RWPE1 (cell line): ENCODE measurements at regions not wholly inside any gene's neighbourhood (a gene's known extent, or its start where the extent isn't known, plus 50 kb on each side); places are given as distances from the start of the nearest gene placed in this dataset.

ENCODE experiments used
- CTCF ChIA-PET: fragments of 350-600 bp; sonication (Branson Sonifier 250); formaldehyde crosslinking; extraction: SDS; loops from one replicate; lab custom pipeline; 2021; lab: Yijun Ruan, JAX
- POLR2A ChIA-PET: fragments of 400-600 bp; formaldehyde crosslinking; extraction: SDS; loops from one replicate; lab custom pipeline; 2020; ENCODE audit warnings: antibody characterized with exemption; ENCODE audit not compliant: low non-redundant PET; lab: Yijun Ruan, JAX
- DNase-seq: peaks from one replicate; pipeline ENCODE4 v3.0.0; 2012; ENCODE audit warnings: low spot score
- H3K27ac ChIP-seq: fragments of 450-650 bp; 2 replicates; pipeline ENCODE4 v1.5.1; 2017
- CTCF ChIP-seq: fragments of 450-650 bp; conservative IDR thresholded peaks from 2 replicates; pipeline ENCODE4 v1.5.1; 2017; ENCODE audit warnings: low read depth, mild to moderate bottlenecking

GRCh38 chr12:86623267-86623666 is 367.1 kb upstream of the MGAT4C start:
- DNase-seq = no peak

GRCh38 chr12:86621957-86622356 is 365.8 kb upstream of the MGAT4C start:
- POLR2A ChIA-PET = no interaction called here
- TF ChIP-seq CTCF = no peak
- CTCF ChIA-PET = no interaction called here
- H3K27ac ChIP-seq = no peak overlapping the region
- no peak for DNase-seq

More at GRCh38 chr12:86623267-86623666, 367.1 kb upstream of the MGAT4C start:
- ChIA-PET POLR2A (no interaction called here), CTCF (interaction anchor here (0.6 kb wide), 1 partner anchor 205 kb away, joined by 3 read pairs; no protein-coding TSS in a partner anchor)
- no peak for TF ChIP-seq CTCF
- no peak overlapping the region for H3K27ac ChIP-seq

GRCh38 chr12:86613311-86613710 is 357.1 kb upstream of the MGAT4C start:
- no peak overlapping the region for H3K27ac ChIP-seq
- CTCF ChIA-PET = no interaction called here
- POLR2A ChIA-PET = no interaction called here

GRCh38 chr12:86608638-86609037 is 352.4 kb upstream of the MGAT4C start:
- TF ChIP-seq CTCF = no peak
- DNase-seq = no peak
- ChIA-PET POLR2A (no interaction called here), CTCF (no interaction called here)
- no peak overlapping the region for H3K27ac ChIP-seq

More at GRCh38 chr12:86613311-86613710, 357.1 kb upstream of the MGAT4C start:
- DNase-seq = peak; percentile 26
- no peak for TF ChIP-seq CTCF

GRCh38 chr12:86601550-86602308 is 345.5 kb upstream of the MGAT4C start:
- no peak for TF ChIP-seq CTCF
- ChIA-PET POLR2A (no interaction called here), CTCF (no interaction called here)
- H3K27ac ChIP-seq = no peak overlapping the region
- no peak for DNase-seq

- H3K27ac ChIP-seq = no peak overlapping the region
- ChIA-PET CTCF (no interaction called here), POLR2A (no interaction called here)
- no peak for TF ChIP-seq CTCF
- no peak for DNase-seq
Observed at GRCh38 chr12:86600664-86601231, 344.6 kb upstream of the MGAT4C start.
